ENCODE measurements at regions not wholly inside any gene's neighbourhood (a gene's known extent, or its start where the extent isn't known, plus 50 kb on each side); places are given as distances from the start of the nearest gene placed in this dataset.
A peak's percentile ranks its signal among the peaks of the same experiment; 100 is the strongest.

DNA sequence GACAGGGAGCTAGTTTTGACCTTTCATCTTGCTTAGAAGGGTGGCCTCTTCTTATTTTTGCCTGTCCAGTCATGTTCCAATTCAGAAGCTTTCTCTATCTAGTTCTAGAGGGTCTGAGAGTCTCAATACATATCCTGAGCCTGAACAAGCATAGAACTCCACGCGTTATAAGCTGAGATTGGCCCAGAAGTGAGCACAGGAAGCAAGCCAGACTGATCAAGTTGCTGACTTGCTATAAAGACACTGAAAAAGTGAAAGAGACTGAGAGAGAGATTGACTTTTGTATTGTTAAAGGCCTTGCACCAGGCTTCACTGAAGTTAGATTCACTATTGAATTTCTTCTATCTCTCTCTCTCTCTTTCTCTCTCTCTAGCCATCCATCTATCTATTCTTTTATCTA lies 142.7 kb upstream of the DOCK10 start:
- DNase-seq (ENCODE audit: low read depth) = no peak
- no peak overlapping the region for H3K4me3 ChIP-seq (ENCODE audit: low read length)
- TF ChIP-seq, protein P1, sequence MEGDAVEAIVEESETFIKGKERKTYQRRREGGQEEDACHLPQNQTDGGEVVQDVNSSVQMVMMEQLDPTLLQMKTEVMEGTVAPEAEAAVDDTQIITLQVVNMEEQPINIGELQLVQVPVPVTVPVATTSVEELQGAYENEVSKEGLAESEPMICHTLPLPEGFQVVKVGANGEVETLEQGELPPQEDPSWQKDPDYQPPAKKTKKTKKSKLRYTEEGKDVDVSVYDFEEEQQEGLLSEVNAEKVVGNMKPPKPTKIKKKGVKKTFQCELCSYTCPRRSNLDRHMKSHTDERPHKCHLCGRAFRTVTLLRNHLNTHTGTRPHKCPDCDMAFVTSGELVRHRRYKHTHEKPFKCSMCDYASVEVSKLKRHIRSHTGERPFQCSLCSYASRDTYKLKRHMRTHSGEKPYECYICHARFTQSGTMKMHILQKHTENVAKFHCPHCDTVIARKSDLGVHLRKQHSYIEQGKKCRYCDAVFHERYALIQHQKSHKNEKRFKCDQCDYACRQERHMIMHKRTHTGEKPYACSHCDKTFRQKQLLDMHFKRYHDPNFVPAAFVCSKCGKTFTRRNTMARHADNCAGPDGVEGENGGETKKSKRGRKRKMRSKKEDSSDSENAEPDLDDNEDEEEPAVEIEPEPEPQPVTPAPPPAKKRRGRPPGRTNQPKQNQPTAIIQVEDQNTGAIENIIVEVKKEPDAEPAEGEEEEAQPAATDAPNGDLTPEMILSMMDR (conservative IDR thresholded peaks at IDR 0.05; ENCODE audit: low read length) = no peak

GRCh38 chr2:225182126-225182525 lies 139.9 kb upstream of the DOCK10 start:
- TF ChIP-seq, protein P1 (conservative IDR thresholded peaks at IDR 0.05; ENCODE audit: low read length) = no peak
- H3K4me3 ChIP-seq (ENCODE audit: low read length) = no peak overlapping the region
- no peak for DNase-seq (ENCODE audit: low read depth)

GRCh38 chr2:225177098-225177497 lies 134.8 kb upstream of the DOCK10 start:
- TF ChIP-seq, protein P1 (conservative IDR thresholded peaks at IDR 0.05; ENCODE audit: low read length) = peak; percentile 42
- no peak overlapping the region for H3K4me3 ChIP-seq (ENCODE audit: low read length)
- peak; percentile 71 for DNase-seq (ENCODE audit: low read depth)

DNA sequence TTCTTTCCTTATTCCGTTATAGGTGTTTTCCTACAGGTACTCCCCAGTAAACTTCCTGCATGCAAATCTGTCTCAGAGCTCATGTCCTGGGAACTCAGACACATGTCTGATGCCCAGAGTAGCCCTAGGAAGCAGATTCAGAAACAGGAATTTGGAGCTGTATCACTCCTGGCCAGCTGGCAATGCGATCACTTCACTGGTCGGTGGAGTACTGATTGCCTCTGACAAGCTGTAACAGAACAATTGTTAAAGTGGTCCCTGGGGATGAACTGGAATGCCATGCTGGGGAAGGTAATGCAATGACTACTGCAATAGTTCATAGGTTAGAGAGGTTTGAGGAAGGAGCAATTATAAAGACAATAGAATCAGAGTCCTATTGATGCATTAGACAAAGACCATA lies 131.6 kb upstream of the DOCK10 start:
- TF ChIP-seq, protein P1 (conservative IDR thresholded peaks at IDR 0.05; ENCODE audit: low read length) = no peak
- H3K4me3 ChIP-seq (ENCODE audit: low read length) = no peak overlapping the region
- peak; percentile 15 for DNase-seq (ENCODE audit: low read depth)

DNA sequence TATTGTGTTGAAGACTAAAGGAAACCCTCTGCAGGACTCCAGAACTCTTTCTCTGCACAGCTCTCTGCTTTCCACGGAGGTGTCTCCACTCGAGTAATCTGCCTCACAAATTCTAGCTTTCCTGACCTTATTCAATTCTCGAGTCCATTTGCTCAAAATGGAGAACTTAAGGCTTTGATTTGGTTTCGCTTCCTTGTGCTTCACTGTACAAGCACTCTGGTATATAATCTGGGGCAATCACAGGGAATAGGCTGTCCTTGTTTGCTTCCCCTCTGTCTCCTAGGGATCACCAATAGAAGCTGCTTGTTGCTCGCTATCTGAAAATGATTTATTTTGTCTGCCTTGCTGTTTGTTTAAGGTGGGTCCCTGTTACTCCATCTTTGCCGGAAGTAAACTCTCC lies 129.1 kb upstream of the DOCK10 start:
- DNase-seq (ENCODE audit: low read depth) = no peak
- TF ChIP-seq, protein P1 (conservative IDR thresholded peaks at IDR 0.05; ENCODE audit: low read length) = no peak
- H3K4me3 ChIP-seq (ENCODE audit: low read length) = no peak overlapping the region

DNA sequence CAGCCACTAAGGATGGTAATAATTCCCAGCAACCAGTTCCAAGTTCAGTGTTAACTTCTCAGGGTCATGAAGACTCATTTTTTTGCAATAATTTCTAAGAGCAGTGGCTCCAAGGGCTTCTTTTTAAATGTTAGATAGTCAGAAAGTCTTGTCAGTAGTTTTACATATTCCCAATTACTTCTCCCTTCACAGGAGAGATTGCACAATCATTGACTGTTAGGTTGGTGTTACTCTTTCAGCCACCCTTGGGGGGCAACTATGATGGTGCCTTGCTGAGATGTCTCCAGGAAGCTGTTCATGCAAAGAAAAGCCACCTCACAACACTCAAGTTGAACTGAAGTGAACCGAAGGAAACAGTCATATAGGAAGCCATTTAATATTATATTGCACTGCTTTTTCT lies 127.9 kb upstream of the DOCK10 start:
- DNase-seq (ENCODE audit: low read depth) = no peak
- no peak overlapping the region for H3K4me3 ChIP-seq (ENCODE audit: low read length)
- TF ChIP-seq, protein P1 (conservative IDR thresholded peaks at IDR 0.05; ENCODE audit: low read length) = no peak

GRCh38 chr2:225169396-225169795 lies 127.1 kb upstream of the DOCK10 start:
- TF ChIP-seq, protein P1 (conservative IDR thresholded peaks at IDR 0.05; ENCODE audit: low read length) = no peak
- no peak overlapping the region for H3K4me3 ChIP-seq (ENCODE audit: low read length)
- no peak for DNase-seq (ENCODE audit: low read depth)
